MV-4-11 (cell line): ENCODE measurements at regions not wholly inside any gene's neighbourhood (a gene's known extent, or its start where the extent isn't known, plus 50 kb on each side); places are given as distances from the start of the nearest gene placed in this dataset.

Experiments
- DNase-seq: peaks from one replicate; lab custom pipeline; 2025; lab: John Stamatoyannopoulos, UW

- peak; percentile 10 for DNase-seq
Observed at GRCh38 chr10:36171953-36172940, 530.2 kb upstream of the FZD8 start.

GRCh38 chr10:36171556-36171952, 529.5 kb upstream of the FZD8 start:
- DNase-seq: no peak

- no peak for DNase-seq
Observed at GRCh38 chr10:36170943-36171501, 528.9 kb upstream of the FZD8 start.

- no peak for DNase-seq
Observed at GRCh38 chr10:36170142-36170719, 528.1 kb upstream of the FZD8 start.

GRCh38 chr10:36168777-36169176, 526.7 kb upstream of the FZD8 start:
- DNase-seq: no peak

- DNase-seq: no peak
Observed at GRCh38 chr10:36164556-36165504, 522.7 kb upstream of the FZD8 start.

GRCh38 chr10:36163827-36164226, 521.7 kb upstream of the FZD8 start:
- no peak for DNase-seq

- DNase-seq: no peak
Observed at GRCh38 chr10:36157486-36157885, 515.4 kb upstream of the FZD8 start.

GRCh38 chr10:36148207-36148606, 506.1 kb upstream of the FZD8 start:
- no peak for DNase-seq

- DNase-seq: no peak
Observed at GRCh38 chr10:36147529-36147928, 505.4 kb upstream of the FZD8 start.

GRCh38 chr10:36141856-36142560, 499.9 kb upstream of the FZD8 start:
- DNase-seq: no peak

GRCh38 chr10:36129051-36129450, 487.0 kb upstream of the FZD8 start:
- no peak for DNase-seq

GRCh38 chr10:36126076-36126475, 484.0 kb upstream of the FZD8 start:
- no peak for DNase-seq

GRCh38 chr10:36119455-36119854, 477.4 kb upstream of the FZD8 start:
- no peak for DNase-seq

- no peak for DNase-seq
Observed at GRCh38 chr10:36118314-36118713, 476.2 kb upstream of the FZD8 start.

- no peak for DNase-seq
Observed at GRCh38 chr10:36117890-36118289, 475.8 kb upstream of the FZD8 start.

GRCh38 chr10:36117231-36117630, 475.1 kb upstream of the FZD8 start:
- DNase-seq: no peak

- DNase-seq: no peak
Observed at GRCh38 chr10:36116731-36117130, 474.6 kb upstream of the FZD8 start.

- DNase-seq: no peak
Observed at GRCh38 chr10:36116040-36116439, 473.9 kb upstream of the FZD8 start.

GRCh38 chr10:36115364-36115763, 473.3 kb upstream of the FZD8 start:
- no peak for DNase-seq

- DNase-seq: no peak
Observed at GRCh38 chr10:36114913-36115312, 472.8 kb upstream of the FZD8 start.
